SK-N-SH (cell line): ENCODE measurements at regions not wholly inside any gene's neighbourhood (a gene's known extent, or its start where the extent isn't known, plus 50 kb on each side); places are given as distances from the start of the nearest gene placed in this dataset.

Experiments
- EZH2phosphoT487 ChIP-seq: fragments of 200-600 bp; sonication (generic); IDR thresholded peaks from 2 replicates; pipeline ENCODE4 v1.6.1; 2017; ENCODE audit warnings: low read depth, mixed run types, mild to moderate bottlenecking, antibody characterized with exemption, moderate library complexity, borderline replicate concordance
- FOXM1 ChIP-seq: IDR thresholded peaks from 2 replicates; pipeline ENCODE4 v1.4.0; 2012; ENCODE audit warnings: low read depth, mild to moderate bottlenecking
- GABPA ChIP-seq: IDR thresholded peaks from 2 replicates; pipeline ENCODE4 v1.4.0; 2012; ENCODE audit warnings: low read depth, mild to moderate bottlenecking
- POLR2AphosphoS5 ChIP-seq: IDR thresholded peaks from 2 replicates; pipeline ENCODE4 v1.6.1; 2012; ENCODE audit warnings: low read depth, low read length
- RAD21 ChIP-seq: IDR thresholded peaks from 2 replicates; pipeline ENCODE4 v1.6.1; 2012; ENCODE audit warnings: mild to moderate bottlenecking, low read length
- TAF1 ChIP-seq: IDR thresholded peaks from 2 replicates; pipeline ENCODE4 v1.6.1; 2012; ENCODE audit warnings: low read depth, mild to moderate bottlenecking, low read length, moderate library complexity, borderline replicate concordance
- TCF12 ChIP-seq: IDR thresholded peaks from 2 replicates; pipeline ENCODE4 v1.4.0; 2012
- TF ChIP-seq, protein P1 (sequence below): IDR thresholded peaks from 2 replicates; pipeline ENCODE4 v1.6.1; 2012; ENCODE audit warnings: mild to moderate bottlenecking, low read depth, low read length, moderate library complexity
- TF ChIP-seq, protein P2 (sequence below): fragments of 200-600 bp; sonication (generic); IDR thresholded peaks from 2 replicates; pipeline ENCODE4 v1.6.1; 2017; ENCODE audit warnings: antibody characterized with exemption, mild to moderate bottlenecking, moderate library complexity

GRCh38 chr13:33723365-33723764 is 94.6 kb upstream of the RFC3 start:
- TF ChIP-seq, protein P1, sequence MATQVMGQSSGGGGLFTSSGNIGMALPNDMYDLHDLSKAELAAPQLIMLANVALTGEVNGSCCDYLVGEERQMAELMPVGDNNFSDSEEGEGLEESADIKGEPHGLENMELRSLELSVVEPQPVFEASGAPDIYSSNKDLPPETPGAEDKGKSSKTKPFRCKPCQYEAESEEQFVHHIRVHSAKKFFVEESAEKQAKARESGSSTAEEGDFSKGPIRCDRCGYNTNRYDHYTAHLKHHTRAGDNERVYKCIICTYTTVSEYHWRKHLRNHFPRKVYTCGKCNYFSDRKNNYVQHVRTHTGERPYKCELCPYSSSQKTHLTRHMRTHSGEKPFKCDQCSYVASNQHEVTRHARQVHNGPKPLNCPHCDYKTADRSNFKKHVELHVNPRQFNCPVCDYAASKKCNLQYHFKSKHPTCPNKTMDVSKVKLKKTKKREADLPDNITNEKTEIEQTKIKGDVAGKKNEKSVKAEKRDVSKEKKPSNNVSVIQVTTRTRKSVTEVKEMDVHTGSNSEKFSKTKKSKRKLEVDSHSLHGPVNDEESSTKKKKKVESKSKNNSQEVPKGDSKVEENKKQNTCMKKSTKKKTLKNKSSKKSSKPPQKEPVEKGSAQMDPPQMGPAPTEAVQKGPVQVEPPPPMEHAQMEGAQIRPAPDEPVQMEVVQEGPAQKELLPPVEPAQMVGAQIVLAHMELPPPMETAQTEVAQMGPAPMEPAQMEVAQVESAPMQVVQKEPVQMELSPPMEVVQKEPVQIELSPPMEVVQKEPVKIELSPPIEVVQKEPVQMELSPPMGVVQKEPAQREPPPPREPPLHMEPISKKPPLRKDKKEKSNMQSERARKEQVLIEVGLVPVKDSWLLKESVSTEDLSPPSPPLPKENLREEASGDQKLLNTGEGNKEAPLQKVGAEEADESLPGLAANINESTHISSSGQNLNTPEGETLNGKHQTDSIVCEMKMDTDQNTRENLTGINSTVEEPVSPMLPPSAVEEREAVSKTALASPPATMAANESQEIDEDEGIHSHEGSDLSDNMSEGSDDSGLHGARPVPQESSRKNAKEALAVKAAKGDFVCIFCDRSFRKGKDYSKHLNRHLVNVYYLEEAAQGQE: no peak
- TF ChIP-seq, protein P2, sequence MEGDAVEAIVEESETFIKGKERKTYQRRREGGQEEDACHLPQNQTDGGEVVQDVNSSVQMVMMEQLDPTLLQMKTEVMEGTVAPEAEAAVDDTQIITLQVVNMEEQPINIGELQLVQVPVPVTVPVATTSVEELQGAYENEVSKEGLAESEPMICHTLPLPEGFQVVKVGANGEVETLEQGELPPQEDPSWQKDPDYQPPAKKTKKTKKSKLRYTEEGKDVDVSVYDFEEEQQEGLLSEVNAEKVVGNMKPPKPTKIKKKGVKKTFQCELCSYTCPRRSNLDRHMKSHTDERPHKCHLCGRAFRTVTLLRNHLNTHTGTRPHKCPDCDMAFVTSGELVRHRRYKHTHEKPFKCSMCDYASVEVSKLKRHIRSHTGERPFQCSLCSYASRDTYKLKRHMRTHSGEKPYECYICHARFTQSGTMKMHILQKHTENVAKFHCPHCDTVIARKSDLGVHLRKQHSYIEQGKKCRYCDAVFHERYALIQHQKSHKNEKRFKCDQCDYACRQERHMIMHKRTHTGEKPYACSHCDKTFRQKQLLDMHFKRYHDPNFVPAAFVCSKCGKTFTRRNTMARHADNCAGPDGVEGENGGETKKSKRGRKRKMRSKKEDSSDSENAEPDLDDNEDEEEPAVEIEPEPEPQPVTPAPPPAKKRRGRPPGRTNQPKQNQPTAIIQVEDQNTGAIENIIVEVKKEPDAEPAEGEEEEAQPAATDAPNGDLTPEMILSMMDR: no peak
- no peak for TF ChIP-seq TCF12
- TF ChIP-seq POLR2AphosphoS5: no peak
- TF ChIP-seq TAF1: no peak
- no peak for TF ChIP-seq FOXM1
- no peak for TF ChIP-seq RAD21
- TF ChIP-seq EZH2phosphoT487: no peak
- TF ChIP-seq GABPA: no peak
